SKM-1 (cell line): ENCODE measurements at regions not wholly inside any gene's neighbourhood (a gene's known extent, or its start where the extent isn't known, plus 50 kb on each side); places are given as distances from the start of the nearest gene placed in this dataset.
"Not testable (repeated sequence)": the region's sequence is repeated elsewhere in the genome, so short reads cannot be mapped to it uniquely, and the experiment has no call there.

Source experiments
- DNase-seq: peaks from one replicate; lab custom pipeline; 2025; ENCODE audit not compliant: unreplicated experiment; lab: John Stamatoyannopoulos, UW

DNA sequence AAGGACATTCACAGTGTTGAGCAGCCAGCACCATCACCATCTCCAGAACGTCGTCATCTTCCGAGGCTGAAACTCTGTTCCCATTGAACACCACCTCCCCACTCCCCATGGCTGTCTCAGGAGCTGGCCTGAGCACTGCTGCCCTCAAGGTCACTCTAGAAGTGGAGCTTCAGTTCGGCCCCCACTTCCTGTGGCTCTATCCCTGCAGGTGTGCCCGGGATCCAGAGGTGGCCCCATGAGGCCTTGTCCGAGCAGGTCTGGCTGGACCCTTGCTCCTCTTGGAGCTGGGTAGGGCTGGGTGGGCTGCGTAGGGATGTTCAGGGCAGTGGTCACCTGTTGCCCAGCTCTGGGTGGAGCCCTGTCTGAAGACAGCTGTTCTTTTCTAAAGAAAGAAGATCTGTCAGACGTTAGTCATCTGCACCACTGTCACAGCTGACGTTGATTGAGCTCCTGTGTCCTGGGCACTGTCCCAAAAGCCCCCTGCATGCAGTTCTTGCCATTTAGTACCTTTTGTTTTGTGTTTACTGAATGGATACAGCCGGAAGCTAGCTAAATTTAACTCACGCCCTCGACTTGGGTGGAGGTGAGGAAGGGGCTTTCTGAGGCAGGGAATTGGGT lies 75.5 kb upstream of the CLDN5 start:
- no peak for DNase-seq

DNA sequence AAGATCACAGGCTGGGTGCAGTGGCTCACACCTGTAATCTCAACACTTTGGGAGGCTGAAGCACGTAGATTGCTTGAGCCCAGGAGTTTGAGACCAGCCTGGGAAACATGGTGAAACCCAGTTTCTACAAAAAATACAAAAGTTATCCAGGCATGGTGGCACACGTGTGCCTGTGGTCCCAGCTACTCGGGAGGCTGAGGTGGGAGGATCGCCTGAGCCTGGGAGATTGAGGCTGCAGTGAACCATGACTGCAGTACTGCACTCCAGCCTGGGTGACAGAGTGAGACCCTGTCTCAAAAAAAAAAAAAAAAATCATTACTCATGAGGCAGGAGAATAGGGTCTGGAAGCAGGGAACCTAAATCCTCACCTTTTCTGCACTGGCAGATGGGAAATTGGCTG lies 79.1 kb upstream of the CLDN5 start:
- not testable (repeated sequence) for DNase-seq

DNA sequence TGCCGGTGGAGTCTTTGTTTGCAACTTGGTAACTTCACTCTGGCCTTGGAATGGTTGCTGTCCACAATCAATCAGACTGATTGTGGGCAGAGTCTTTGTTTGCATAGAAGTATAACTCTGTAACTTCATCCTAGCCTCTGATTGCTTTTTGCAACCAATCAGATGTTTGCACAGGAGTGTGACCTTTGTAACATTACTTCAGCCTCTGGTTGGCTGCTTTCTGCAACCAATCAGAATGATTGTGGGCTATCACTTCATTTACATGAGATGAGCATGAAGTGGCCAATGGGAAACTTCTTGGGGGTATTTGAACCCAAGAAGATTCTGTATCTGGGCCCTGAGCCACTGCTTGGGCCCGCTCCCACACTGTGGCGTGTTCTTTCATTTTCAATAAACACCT lies 79.6 kb upstream of the CLDN5 start:
- no peak for DNase-seq

DNA sequence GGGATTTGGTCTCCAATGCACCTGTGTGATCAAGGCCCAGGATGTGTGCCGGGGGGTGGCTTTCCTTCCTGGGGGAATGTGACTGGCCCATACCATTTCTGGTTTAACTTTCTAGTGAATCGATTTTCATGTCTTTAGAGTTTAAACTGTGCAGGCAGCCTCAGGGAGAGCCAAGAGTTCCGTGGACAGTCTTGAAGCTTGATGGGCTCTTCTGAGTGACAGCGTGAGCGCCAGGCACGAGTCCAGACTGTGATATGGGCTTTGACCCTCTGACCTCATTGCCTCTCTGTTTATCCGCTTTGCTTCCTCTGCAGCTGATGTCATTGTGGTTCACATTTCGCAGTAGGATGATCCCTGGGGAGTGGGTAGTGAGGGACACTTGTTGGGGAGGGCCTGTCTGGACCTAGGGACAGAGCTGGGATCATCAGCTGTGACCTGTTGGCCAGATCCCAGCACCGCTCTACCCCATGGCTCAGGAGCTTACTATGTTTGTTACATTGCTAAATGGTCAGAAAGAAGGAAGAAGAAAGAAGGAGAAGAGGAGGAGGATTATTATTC lies 80.6 kb upstream of the CLDN5 start:
- no peak for DNase-seq

GRCh38 chr22:19605508-19606331 lies 81.5 kb upstream of the CLDN5 start:
- no peak for DNase-seq

- DNase-seq: no peak
Observed at GRCh38 chr22:19606332-19607191, 82.4 kb upstream of the CLDN5 start.

DNA sequence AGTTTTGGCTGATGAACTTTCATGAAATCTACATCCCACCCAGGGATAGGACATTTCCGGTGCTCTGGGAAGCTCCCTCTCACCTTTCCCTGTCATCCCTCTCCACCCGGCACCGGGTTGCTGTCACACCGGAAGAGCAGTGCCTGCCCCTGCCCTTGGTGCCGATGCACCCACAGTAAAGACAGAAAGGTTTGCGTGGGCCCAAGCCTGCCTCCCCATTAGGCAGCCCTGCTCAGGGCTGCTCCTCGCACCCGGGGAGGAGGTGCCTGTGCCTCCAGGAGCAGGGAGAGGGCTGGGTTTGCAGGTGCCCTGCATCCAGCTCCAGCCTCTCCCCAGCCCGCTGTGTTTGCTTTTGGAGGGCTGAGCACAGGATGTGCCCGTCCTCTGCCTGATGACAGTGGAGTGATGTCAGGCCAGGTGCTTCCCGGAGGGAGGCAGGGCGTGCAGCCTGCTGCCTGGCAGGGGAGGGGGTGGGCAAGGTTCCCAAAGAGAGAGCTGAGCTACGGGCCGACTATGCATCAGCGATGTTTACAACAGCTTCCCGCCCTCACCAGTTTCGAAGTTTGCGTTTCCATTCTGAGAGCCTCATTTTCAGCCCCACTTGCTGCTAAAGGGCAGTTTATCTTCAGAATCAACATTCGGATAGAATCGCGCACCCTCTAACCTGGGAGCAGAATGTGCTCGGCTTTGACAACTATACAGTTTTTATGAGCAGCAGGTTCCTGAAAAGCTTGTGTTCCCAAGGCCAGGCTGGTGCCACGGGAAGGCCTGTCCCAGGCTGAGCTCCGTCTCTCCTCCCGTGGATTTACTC lies 83.2 kb upstream of the CLDN5 start:
- no peak for DNase-seq

GRCh38 chr22:19608003-19608690 lies 83.9 kb upstream of the CLDN5 start:
- no peak for DNase-seq

DNA sequence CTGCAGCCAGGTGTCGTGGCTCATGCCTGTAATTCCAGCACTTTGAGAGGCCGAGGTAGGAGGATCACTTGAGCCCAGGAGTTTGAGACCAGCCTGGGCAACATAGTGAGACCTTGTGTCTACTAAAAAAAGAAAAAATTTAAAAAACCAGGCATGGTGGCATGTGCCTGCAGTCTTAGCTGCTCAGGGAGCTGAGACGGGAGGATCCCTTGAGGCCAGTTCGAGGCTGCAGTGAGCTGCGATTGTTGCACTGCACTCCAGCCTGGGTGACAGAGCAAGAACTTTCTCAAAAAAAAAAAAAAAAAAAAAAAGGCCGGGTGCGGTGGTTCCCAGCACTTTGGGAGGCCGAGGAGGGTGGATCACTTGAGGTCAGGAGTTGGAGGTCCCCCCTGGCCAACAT lies 85.5 kb upstream of the CLDN5 start:
- DNase-seq: not testable (repeated sequence)

DNA sequence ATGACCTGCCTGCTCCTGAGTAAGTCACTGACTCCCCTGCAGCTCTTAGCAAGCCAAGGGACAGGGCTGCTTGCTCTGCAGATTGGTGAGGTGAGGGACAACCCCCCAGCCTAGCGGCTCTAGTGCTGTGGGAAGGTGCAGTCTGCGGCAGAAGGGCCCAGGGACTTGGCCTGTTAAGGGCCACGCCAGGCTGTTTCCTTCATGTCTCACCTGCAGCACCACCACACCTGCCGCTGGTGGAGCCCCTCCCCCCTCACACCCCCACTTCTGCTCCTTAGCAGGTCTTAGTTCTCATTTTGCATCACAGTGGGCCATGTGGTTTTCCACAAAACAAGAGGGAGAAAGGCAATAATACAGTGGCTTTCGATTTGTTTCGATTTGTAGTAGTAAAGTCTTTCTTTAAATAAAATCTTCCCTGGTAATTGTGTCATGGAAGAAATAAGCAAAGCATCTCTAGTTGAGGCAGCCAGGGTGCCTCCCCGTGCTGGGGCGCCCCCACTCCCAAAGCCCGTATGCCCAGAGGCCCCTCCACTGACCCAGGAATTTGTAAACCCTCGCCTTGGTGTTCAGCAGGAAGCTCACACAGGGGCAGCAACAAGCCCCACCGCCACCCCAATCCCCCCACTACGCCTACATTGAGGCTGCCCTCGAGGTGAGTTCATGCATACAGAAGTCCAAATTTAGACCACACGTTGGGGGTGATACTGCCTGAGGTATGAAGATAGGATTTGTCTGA lies 86.5 kb upstream of the CLDN5 start:
- no peak for DNase-seq

GRCh38 chr22:19611590-19611989 lies 87.4 kb upstream of the CLDN5 start:
- no peak for DNase-seq

DNA sequence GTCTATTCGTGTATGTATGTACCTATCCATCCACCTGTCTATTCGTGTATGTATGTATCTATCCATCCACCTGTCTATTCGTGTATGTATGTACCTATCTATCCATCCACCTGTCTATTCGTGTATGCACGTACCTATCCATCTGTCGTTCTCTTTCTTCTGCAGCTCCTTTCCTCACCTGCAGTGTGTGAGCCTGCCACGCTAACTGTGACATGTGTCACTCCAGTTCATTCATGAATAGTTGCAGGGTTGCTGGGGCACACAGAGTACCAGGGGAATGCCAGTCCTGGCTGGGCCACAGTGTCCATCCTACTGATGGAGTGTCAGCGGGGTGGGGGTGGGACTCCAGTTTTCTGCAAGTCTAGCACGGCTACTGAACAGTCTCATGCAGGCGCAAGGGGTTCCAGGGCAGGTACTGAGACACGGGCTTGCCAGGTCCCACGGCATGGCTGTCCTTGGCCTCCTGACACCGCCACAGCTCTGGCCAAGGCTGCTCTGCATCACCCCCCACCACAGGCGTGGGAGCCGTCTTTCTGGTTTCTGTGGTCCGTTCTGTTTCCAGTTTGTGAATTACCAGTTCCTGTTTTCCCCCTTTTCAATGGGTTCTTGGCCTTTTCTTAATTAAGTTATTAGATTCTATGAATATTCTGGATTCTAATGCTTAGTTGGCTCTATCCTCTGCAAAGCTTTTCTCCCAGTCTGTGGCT lies 88.8 kb upstream of the CLDN5 start:
- no peak for DNase-seq

DNA sequence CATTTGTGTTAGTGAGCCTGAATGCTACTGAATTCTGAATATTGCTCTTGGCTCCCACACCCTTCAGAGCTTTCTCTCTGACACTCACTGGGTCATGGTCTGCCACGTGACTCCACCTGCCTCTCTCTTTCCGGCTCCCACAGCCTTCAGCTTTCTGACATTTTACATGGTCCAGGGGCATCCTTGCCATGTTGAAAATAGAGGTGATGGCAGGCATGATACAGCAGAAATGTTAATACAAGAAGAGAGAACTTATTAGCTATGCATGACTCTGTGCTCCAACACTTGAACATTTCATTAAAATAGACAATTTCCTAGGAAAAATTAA lies 90.3 kb upstream of the CLDN5 start:
- no peak for DNase-seq

GRCh38 chr22:19615001-19615461 lies 90.8 kb upstream of the CLDN5 start:
- DNase-seq: no peak

DNA sequence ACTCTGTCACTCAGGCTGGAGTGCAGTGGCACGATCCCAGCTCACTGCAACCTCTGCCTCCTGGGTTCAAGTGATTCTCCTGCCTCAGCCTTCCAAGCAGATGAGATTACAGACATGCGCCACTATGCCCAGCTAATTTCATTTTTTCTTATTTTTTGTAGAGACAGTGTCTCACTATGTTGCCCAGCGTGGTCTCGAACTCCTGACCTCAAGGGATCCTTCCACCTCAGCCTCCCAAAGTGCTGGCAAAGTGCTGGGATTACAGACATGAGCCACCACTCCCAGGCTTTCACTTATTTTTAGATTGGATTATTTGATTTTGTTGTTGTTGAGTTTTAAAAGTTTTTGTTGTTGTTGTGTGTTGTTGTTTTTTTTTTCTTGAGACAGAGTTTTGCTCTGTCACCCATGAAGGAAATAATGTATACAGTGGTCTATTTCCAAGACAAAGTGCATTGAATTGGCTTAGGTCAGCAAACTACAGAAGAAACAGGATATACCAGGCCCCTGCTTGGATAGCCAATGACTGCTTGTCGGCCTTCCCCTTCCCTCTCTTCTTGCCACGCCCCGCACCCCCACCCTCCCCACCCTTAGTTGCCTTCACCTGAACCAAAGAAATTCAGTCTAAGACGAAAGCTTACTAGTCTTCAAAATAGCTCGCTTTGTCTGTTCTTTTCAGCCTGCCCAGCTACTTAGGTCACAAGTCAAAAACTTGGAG lies 91.8 kb upstream of the CLDN5 start:
- DNase-seq: no peak

DNA sequence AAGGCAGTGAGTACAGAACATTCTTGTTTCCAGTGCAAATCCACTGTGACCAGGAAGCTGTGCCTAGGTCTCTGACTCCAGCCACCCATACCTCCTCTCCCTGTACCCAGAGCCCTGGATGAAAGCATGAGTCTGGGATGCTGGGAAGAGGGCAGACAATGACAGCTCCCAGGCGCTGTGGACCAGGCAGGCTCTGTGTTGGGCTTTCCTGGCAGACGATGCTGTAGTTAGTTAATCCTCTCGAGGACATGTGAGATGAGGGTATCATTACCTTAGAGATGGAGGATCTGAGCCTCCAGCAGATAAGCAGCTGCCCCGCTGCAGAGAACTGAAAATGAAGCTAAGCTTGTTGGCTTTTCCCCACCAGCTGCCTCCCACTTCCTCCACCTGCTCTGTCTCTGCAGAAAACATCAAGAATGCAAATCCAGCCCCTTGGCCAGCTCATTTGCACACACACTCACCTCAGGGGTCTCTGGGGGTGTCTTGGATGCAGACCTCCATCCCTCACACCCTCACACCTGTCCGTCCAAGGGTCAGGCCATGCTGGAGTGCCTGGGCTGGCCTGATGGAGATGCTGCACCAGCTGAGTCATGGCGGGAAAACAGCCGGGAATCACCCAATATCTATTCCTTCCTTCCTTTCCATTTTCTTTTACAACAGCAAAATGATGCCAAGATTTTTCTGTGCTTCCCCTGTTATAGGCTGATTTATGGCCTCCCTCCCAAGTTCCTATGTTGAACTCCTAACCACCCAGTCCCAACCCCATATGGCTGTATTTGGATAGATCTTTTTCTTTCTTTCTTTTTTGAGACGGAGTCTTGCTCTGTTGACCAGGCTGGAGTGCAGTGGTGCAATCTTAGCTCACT lies 94.9 kb upstream of the SEPTIN5 start:
- DNase-seq: no peak

DNA sequence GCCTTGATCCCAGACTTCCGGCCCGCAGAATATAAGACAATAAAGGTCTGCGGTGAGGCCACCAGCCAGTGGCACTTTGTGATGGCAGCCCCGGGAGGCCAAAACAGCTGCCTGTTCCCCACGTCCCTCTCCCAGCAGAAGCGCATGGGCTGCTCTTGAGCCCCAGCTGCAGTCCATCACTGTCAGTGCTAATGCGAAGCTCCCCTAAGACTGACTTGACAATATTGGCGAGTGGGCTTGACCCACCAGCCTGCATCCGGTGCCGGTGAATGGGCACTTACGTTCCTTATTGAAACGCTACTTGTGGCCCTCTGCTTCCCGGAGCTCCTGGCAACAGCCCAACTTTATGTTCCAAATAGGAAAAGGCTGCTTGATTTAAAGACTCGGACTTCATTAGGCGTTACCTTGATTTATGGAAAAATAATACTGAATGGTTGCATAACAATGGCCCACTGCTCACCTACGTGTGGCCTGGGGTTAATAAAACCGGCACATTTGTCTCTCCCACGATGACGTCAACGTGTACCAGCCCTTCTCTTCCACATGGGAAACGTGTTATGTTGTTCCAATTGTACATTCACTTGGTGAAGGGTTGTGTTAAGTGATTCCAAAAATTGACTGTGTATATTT lies 93.4 kb upstream of the SEPTIN5 start:
- no peak for DNase-seq
